H1 (cell line): ENCODE measurements at regions not wholly inside any gene's neighbourhood (a gene's known extent, or its start where the extent isn't known, plus 50 kb on each side); places are given as distances from the start of the nearest gene placed in this dataset.

Source experiments
- CTCF ChIA-PET: fragments of 300-600 bp; sonication (Branson Sonifier 250); formaldehyde crosslinking; loops from one replicate; lab custom pipeline; 2021; ENCODE audit not compliant: partially characterized antibody; lab: Charles Lee
- POLR2A ChIA-PET: fragments of 300-600 bp; sonication (Branson Sonifier 250); formaldehyde crosslinking; loops from one replicate; lab custom pipeline; 2021; ENCODE audit warnings: inconsistent platforms; ENCODE audit not compliant: partially characterized antibody; lab: Charles Lee
- DNase-seq, 2 experiments: peaks; one replicate each; pipeline versions ENCODE4 v3.0.0 to v3.0.0-alpha.2; 2010 to 2022; ENCODE audit warnings: low spot score in 2 of 2, low read depth in 1 of 2, mixed read lengths in 1 of 2
- FAIRE-seq: peaks from 2 replicates; lab custom pipeline; 2011; peaks lifted over from hg19 to GRCh38; lab: Jason Lieb, UNC
- H2AFZ ChIP-seq: 2 replicates; pipeline ENCODE4 v1.8.1; 2012; ENCODE audit warnings: low read length, inconsistent platforms
- H2AK5ac ChIP-seq: 2 replicates; pipeline ENCODE4 v1.6.1; 2013; ENCODE audit warnings: low read depth, low read length
- H2BK120ac ChIP-seq: replicated peaks from 2 replicates; pipeline ENCODE3; 2013; ENCODE audit warnings: low read depth, low read length, inconsistent platforms
- H2BK12ac ChIP-seq: 2 replicates; pipeline ENCODE4 v1.6.1; 2013; ENCODE audit warnings: low read depth, low read length
- H2BK15ac ChIP-seq: 2 replicates; pipeline ENCODE4 v1.6.1; 2013; ENCODE audit warnings: low read length
- H2BK20ac ChIP-seq: 2 replicates; pipeline ENCODE4 v1.6.1; 2013; ENCODE audit warnings: low read length
- H2BK5ac ChIP-seq: 2 replicates; pipeline ENCODE4 v1.6.1; 2013; ENCODE audit warnings: low read depth, low read length
- H3K14ac ChIP-seq: 2 replicates; pipeline ENCODE4 v1.6.1; 2013; ENCODE audit warnings: inconsistent platforms; ENCODE audit not compliant: insufficient read length
- H3K18ac ChIP-seq: 2 replicates; pipeline ENCODE4 v1.6.1; 2013; ENCODE audit warnings: low read length; ENCODE audit errors: extremely low read depth
- H3K23ac ChIP-seq: 2 replicates; pipeline ENCODE4 v1.6.1; 2013; ENCODE audit warnings: inconsistent platforms; ENCODE audit not compliant: insufficient read length
- H3K23me2 ChIP-seq: 2 replicates; pipeline ENCODE4 v1.6.1; 2013; ENCODE audit warnings: low read depth, low read length
- H3K27ac ChIP-seq: 2 replicates; pipeline ENCODE4 v1.6.1; 2011; ENCODE audit warnings: low read depth, low read length, inconsistent platforms
- H3K27me3 ChIP-seq, 4 experiments: replicated peaks in 1 of 4; 1 replicate in 1 of 4; 2 replicates in 3 of 4; pipeline versions ENCODE4 v1.6.1 to v1.8.1; 2011 to 2013; ENCODE audit warnings: low read length in 3 of 4, mild to moderate bottlenecking in 3 of 4, inconsistent platforms in 2 of 4, mixed read lengths in 2 of 4, moderate library complexity in 1 of 4; ENCODE audit not compliant: control insufficient read depth in 3 of 4, insufficient read depth in 3 of 4; ENCODE audit errors: extremely low read depth in 1 of 4
- H3K36me3 ChIP-seq, 4 experiments: 2 replicates each; pipeline versions ENCODE4 v1.6.1 to v1.8.1; 2011 to 2013; ENCODE audit warnings: mild to moderate bottlenecking in 4 of 4, low read length in 3 of 4, moderate library complexity in 2 of 4, control low read depth in 1 of 4, inconsistent platforms in 1 of 4; ENCODE audit not compliant: insufficient read depth in 4 of 4, control insufficient read depth in 2 of 4
- H3K4ac ChIP-seq: replicated peaks from 2 replicates; pipeline ENCODE3; 2013; ENCODE audit warnings: low read length, low read depth, mixed read lengths, inconsistent platforms; ENCODE audit not compliant: insufficient read length
- H3K4me1 ChIP-seq, 4 experiments: replicated peaks in 1 of 4; 1 replicate in 1 of 4; 2 replicates in 3 of 4; pipeline versions ENCODE4 v1.6.1 to v1.8.1; 2011 to 2013; ENCODE audit warnings: low read length in 3 of 4, inconsistent platforms in 2 of 4, mixed read lengths in 1 of 4; ENCODE audit not compliant: insufficient read depth in 4 of 4, control insufficient read depth in 3 of 4
- H3K4me2 ChIP-seq, 2 experiments: 2 replicates each; pipeline versions ENCODE4 v1.6.1 to v1.8.1; 2011 to 2013; ENCODE audit warnings: low read depth in 2 of 2, low read length in 2 of 2, control low read depth in 1 of 2, inconsistent platforms in 1 of 2, mild to moderate bottlenecking in 1 of 2; ENCODE audit not compliant: insufficient read depth in 1 of 2
- H3K4me3 ChIP-seq, 4 experiments: fragments of 200-600, 300-600 bp in 1 of 4; sonication (generic), shearing (Covaris generic), sonication (Bioruptor Twin) in 1 of 4; 2 replicates each; pipeline versions ENCODE4 v1.5.1 to v1.8.1; 2011 to 2016; ENCODE audit warnings: low read length in 4 of 4, low read depth in 3 of 4, control low read depth in 2 of 4, inconsistent platforms in 2 of 4, mild to moderate bottlenecking in 2 of 4, mixed read lengths in 1 of 4, moderate library complexity in 1 of 4; ENCODE audit not compliant: insufficient read depth in 2 of 4; ENCODE audit errors: extremely low read depth in 1 of 4
- H3K56ac ChIP-seq: replicated peaks from 2 replicates; pipeline ENCODE3; 2013; ENCODE audit warnings: low read depth, mild to moderate bottlenecking, mixed read lengths, low read length, inconsistent platforms; ENCODE audit not compliant: insufficient read length
- H3K79me1 ChIP-seq: 2 replicates; pipeline ENCODE4 v1.6.1; 2013; ENCODE audit warnings: low read depth, low read length, control low read depth
- H3K79me2 ChIP-seq, 2 experiments: 2 replicates each; pipeline versions ENCODE4 v1.6.1 to v1.8.1; 2012 to 2013; ENCODE audit warnings: low read length in 2 of 2, mild to moderate bottlenecking in 2 of 2, inconsistent platforms in 1 of 2; ENCODE audit not compliant: insufficient read depth in 2 of 2, control insufficient read depth in 1 of 2
- H3K9ac ChIP-seq, 4 experiments: replicated peaks in 1 of 4; 1 replicate in 1 of 4; 2 replicates in 3 of 4; pipeline versions ENCODE4 v1.6.1 to v1.8.1; 2011 to 2013; ENCODE audit warnings: low read depth in 3 of 4, low read length in 3 of 4, control low read depth in 2 of 4, mild to moderate bottlenecking in 2 of 4, moderate library complexity in 2 of 4, inconsistent platforms in 1 of 4; ENCODE audit errors: extremely low read depth in 1 of 4
- H3K9me3 ChIP-seq, 2 experiments: 2 replicates each; pipeline versions ENCODE4 v1.6.1 to v1.8.1; 2012 to 2013; ENCODE audit warnings: mild to moderate bottlenecking in 2 of 2, moderate library complexity in 2 of 2, control low read depth in 1 of 2, inconsistent platforms in 1 of 2, low read depth in 1 of 2, low read length in 1 of 2, mixed read lengths in 1 of 2; ENCODE audit not compliant: insufficient read depth in 2 of 2
- H4K20me1 ChIP-seq, 2 experiments: replicated peaks in 1 of 2; 2 replicates each; pipeline versions ENCODE3 to v1.8.1; 2011 to 2013; ENCODE audit warnings: inconsistent platforms in 2 of 2, low read length in 2 of 2, mild to moderate bottlenecking in 1 of 2; ENCODE audit not compliant: insufficient read depth in 2 of 2, control insufficient read depth in 1 of 2
- H4K5ac ChIP-seq: 2 replicates; pipeline ENCODE4 v1.6.1; 2013; ENCODE audit warnings: low read length, low read depth, mixed read lengths, inconsistent platforms; ENCODE audit not compliant: insufficient read length
- H4K8ac ChIP-seq: 2 replicates; pipeline ENCODE4 v1.8.0; 2013; ENCODE audit warnings: mild to moderate bottlenecking, moderate library complexity, low read length, inconsistent platforms; ENCODE audit not compliant: insufficient read depth; ENCODE audit errors: extremely low read depth
- H4K91ac ChIP-seq: replicated peaks from 2 replicates; pipeline ENCODE3; 2013; ENCODE audit warnings: low read length, mixed read lengths, inconsistent platforms; ENCODE audit not compliant: insufficient read length
- BRCA1 ChIP-seq: IDR thresholded peaks from 2 replicates; pipeline ENCODE4 v1.6.1; 2012; ENCODE audit warnings: low read depth, low read length, improper control_type of control experiment
- CEBPB ChIP-seq: IDR thresholded peaks from 2 replicates; pipeline ENCODE4 v1.6.1; 2012; ENCODE audit warnings: low read depth, low read length
- CHD1 ChIP-seq: IDR thresholded peaks from 2 replicates; pipeline ENCODE4 v1.6.1; 2012; ENCODE audit warnings: low read depth, low read length, improper control_type of control experiment
- FOSL1 ChIP-seq: IDR thresholded peaks from 2 replicates; pipeline ENCODE4 v1.6.1; 2011; ENCODE audit warnings: mild to moderate bottlenecking, low read depth, low read length, moderate library complexity; ENCODE audit not compliant: insufficient read depth
- GABPA ChIP-seq: IDR thresholded peaks from 2 replicates; pipeline ENCODE4 v1.6.1; 2011; ENCODE audit warnings: mild to moderate bottlenecking, low read length, moderate library complexity, borderline replicate concordance; ENCODE audit not compliant: insufficient read depth
- GTF2F1 ChIP-seq: IDR thresholded peaks from 2 replicates; pipeline ENCODE4 v1.6.1; 2012; ENCODE audit warnings: low read depth, low read length, improper control_type of control experiment, borderline replicate concordance
- JUN ChIP-seq: IDR thresholded peaks from 2 replicates; pipeline ENCODE4 v1.6.1; 2011; ENCODE audit warnings: low read depth, mild to moderate bottlenecking, improper control_type of control experiment, low read length
- MAX ChIP-seq: IDR thresholded peaks from 2 replicates; pipeline ENCODE4 v1.6.1; 2012; ENCODE audit warnings: inconsistent platforms
- NRF1 ChIP-seq: IDR thresholded peaks from 2 replicates; pipeline ENCODE4 v1.6.1; 2011; ENCODE audit warnings: mild to moderate bottlenecking, low read depth, low read length, improper control_type of control experiment
- PHF8 ChIP-seq: fragments of 200-600 bp; sonication (generic); conservative IDR thresholded peaks from 2 replicates; pipeline ENCODE4 v1.7.1; 2012; ENCODE audit warnings: low read depth, mild to moderate bottlenecking, inconsistent platforms, low read length, moderate library complexity
- SP2 ChIP-seq: IDR thresholded peaks from 2 replicates; pipeline ENCODE4 v1.6.1; 2012; ENCODE audit warnings: mild to moderate bottlenecking, low read length, inconsistent platforms
- SRF ChIP-seq: IDR thresholded peaks from 2 replicates; pipeline ENCODE4 v1.6.1; 2011; ENCODE audit warnings: mild to moderate bottlenecking, low read depth, low read length, moderate library complexity
- TAF1 ChIP-seq: IDR thresholded peaks from 2 replicates; pipeline ENCODE4 v1.6.1; 2011; ENCODE audit warnings: mild to moderate bottlenecking, low read depth, low read length
- WGBS, 2 experiments: shearing (Covaris generic) in 1 of 2; methylation state at CpG; one replicate each; pipeline versions ENCODE4 v1.1.6 to v1.1.7; 2013 to 2015; ENCODE audit warnings: low lambda C conversion rate in 2 of 2, mixed read lengths in 2 of 2, inconsistent platforms in 1 of 2, low coverage in 1 of 2, missing lambda C conversion rate in 1 of 2; ENCODE audit not compliant: insufficient replicate concordance in 2 of 2, insufficient coverage in 1 of 2, insufficient read length in 1 of 2; ENCODE audit errors: extremely low coverage in 1 of 2, missing lambda C conversion rate in 1 of 2; 5-methylcytosine and 5-hydroxymethylcytosine counted together

DNA sequence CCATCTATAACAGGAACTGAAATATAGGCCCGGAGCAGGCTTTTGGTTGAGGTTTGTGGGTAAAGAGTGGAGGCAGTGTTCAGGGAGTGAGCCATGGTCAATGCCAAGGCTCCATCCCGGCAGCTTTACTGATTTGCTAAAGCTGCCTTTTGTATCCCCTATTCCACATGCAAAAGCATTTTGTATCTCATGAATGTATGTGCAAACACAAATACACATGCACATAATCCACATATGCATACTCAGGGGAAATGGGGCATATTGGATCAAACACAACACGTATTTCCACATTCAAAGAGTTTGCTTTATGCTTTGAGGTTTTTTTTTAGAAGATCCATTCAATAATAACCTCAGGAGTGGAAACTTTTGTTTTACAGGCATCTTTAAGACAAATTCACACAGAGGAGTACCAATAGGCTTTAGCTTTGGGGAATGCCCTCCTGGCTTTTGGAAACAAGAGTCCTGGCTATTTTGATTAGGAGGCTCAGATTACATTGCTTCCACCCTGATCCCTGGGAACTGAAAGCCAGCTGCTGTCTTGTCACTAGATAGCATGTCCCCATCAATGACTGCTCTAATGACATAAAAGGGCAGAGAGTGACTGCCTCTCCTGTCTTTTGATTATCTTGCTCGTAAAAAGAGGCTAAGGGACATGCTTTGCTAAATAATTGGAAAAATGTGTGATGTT lies 263.2 kb downstream of the EN1 start:
- H3K9ac ChIP-seq = no peak overlapping the region
- no peaks in the 10 kb centered on the region for H3K79me1 ChIP-seq
- H2BK12ac ChIP-seq = no peak overlapping the region
- FAIRE-seq (no peak), DNase-seq (no peak)
- no peak overlapping the region for H3K4me3 ChIP-seq
- no peak overlapping the region for H2BK120ac ChIP-seq
- no peak overlapping the region for H3K56ac ChIP-seq
- H3K4ac ChIP-seq = no peak overlapping the region
- no peaks in the 10 kb centered on the region for H3K9me3 ChIP-seq
- TF ChIP-seq GTF2F1 (no peak), JUN (no peak), TAF1 (no peak), MAX (no peak), GABPA (no peak), FOSL1 (no peak), NRF1 (no peak), SRF (no peak), PHF8 (no peak), CHD1 (no peak), BRCA1 (no peak), SP2 (no peak), CEBPB (no peak)
- no peak overlapping the region; the same call in 1 of the 2 replicates for H2BK15ac ChIP-seq
- H3K14ac ChIP-seq = no peak overlapping the region
- ChIA-PET POLR2A (no interaction called here), CTCF (interaction anchor here (0.7 to 1.5 kb wide), 4 partner anchors 13 to 153 kb away, joined by 3 to 4 read pairs (median 3); no protein-coding TSS in a partner anchor)
- H4K8ac ChIP-seq = no peak overlapping the region
- H3K4me1 ChIP-seq = 0 out of 7 replicates have a peak, but pooled peaks cover 0 to 2% (median 0%) of the 10 kb centered on the region in 4 experiments
- no peak overlapping the region for H3K4me2 ChIP-seq
- no peaks in the 10 kb centered on the region for H3K36me3 ChIP-seq
- no peaks in the 10 kb centered on the region for H3K79me2 ChIP-seq
- H2BK20ac ChIP-seq = no peak overlapping the region
- no peaks in the 10 kb centered on the region for H3K23me2 ChIP-seq
- no peak overlapping the region; the same call in 1 of the 2 replicates for H2AK5ac ChIP-seq
- 86% methylated on average over 4 of the region's 4 CpGs; no CpG with 5 or more reads in 1 of the 2 experiments for WGBS, 2 experiments
- H2BK5ac ChIP-seq = no peak overlapping the region
- H4K91ac ChIP-seq = no peak overlapping the region
- no peak overlapping the region for H4K5ac ChIP-seq
- no peak overlapping the region for H3K23ac ChIP-seq
- H2AFZ ChIP-seq = no peak overlapping the region
- no peaks in the 10 kb centered on the region for H4K20me1 ChIP-seq
- no peak overlapping the region for H3K27ac ChIP-seq
- H3K18ac ChIP-seq = no peak overlapping the region
- peaks cover 0 to 1% (median 0%) of the 10 kb centered on the region in 4 experiments; a peak in 2 of 7 replicates for H3K27me3 ChIP-seq
